Panc1 (cell line): ENCODE measurements at regions not wholly inside any gene's neighbourhood (a gene's known extent, or its start where the extent isn't known, plus 50 kb on each side); places are given as distances from the start of the nearest gene placed in this dataset.

Experiments used
- ATAC-seq: fragments of 200-7000 bp; cut with Tn5 transposase; 2 replicates; pipeline ENCODE4 v1.9.1; 2020; ENCODE audit warnings: mild to moderate bottlenecking, moderate library complexity
- BruUV-seq: library from RNA; stranded (reverse); fragments of 400-500 nt; replicated peaks from 2 replicates; lab custom pipeline; 2021; lab: Mats Ljungman, UMichigan
- CTCF ChIA-PET: fragments of 300-600 bp; sonication (Branson Sonifier 250); formaldehyde crosslinking; loops from one replicate; lab custom pipeline; 2022; ENCODE audit warnings: antibody characterized with exemption; lab: Charles Lee
- POLR2A ChIA-PET: fragments of 300-600 bp; sonication (Branson Sonifier 250); formaldehyde crosslinking; loops from one replicate; lab custom pipeline; 2022; ENCODE audit warnings: antibody characterized with exemption; lab: Charles Lee
- DNase-seq: peaks from one replicate; pipeline ENCODE4 v3.0.0-alpha.2; 2010; ENCODE audit warnings: low read depth, low spot score
- H3K27ac ChIP-seq: 2 replicates; pipeline ENCODE4 v1.5.1; 2011; ENCODE audit warnings: mild to moderate bottlenecking, low read length, inconsistent platforms
- H3K27me3 ChIP-seq: fragments of 200-500 bp; sonication (Bioruptor generic); 2 replicates; pipeline ENCODE4 v1.6.0; 2014; ENCODE audit warnings: low read length, inconsistent platforms; ENCODE audit not compliant: control insufficient read depth, insufficient read depth
- H3K36me3 ChIP-seq: fragments of 200-500 bp; sonication (Bioruptor generic); 2 replicates; pipeline ENCODE4 v1.5.1; 2014; ENCODE audit warnings: inconsistent platforms, mild to moderate bottlenecking, low read length, moderate library complexity; ENCODE audit not compliant: control insufficient read depth, insufficient read depth
- H3K4me1 ChIP-seq: 2 replicates; pipeline ENCODE4 v1.5.1; 2011; ENCODE audit warnings: inconsistent platforms, mild to moderate bottlenecking, low read length, moderate library complexity; ENCODE audit not compliant: control insufficient read depth, insufficient read depth
- H3K4me3 ChIP-seq, 2 experiments: 2 replicates each; pipeline ENCODE4 v1.5.1; 2011 to 2012; ENCODE audit warnings: low read depth in 2 of 2, low read length in 2 of 2, mild to moderate bottlenecking in 2 of 2, inconsistent platforms in 1 of 2, moderate library complexity in 1 of 2
- H3K9me3 ChIP-seq: fragments of 200-500 bp; sonication (Bioruptor generic); 2 replicates; pipeline ENCODE4 v1.5.1; 2014; ENCODE audit warnings: low read depth, mild to moderate bottlenecking, inconsistent platforms, low read length, moderate library complexity; ENCODE audit not compliant: control insufficient read depth, insufficient read depth
- POLR2AphosphoS5 ChIP-seq: IDR thresholded peaks from 2 replicates; pipeline ENCODE4 v1.6.1; 2012; ENCODE audit warnings: mild to moderate bottlenecking, low read depth, low read length, moderate library complexity
- SIN3A ChIP-seq: IDR thresholded peaks from 2 replicates; pipeline ENCODE4 v1.6.1; 2012; ENCODE audit warnings: low read depth, mild to moderate bottlenecking, low read length, moderate library complexity, borderline replicate concordance; ENCODE audit not compliant: insufficient read depth
- TCF7L2 ChIP-seq: IDR thresholded peaks from 2 replicates; pipeline ENCODE4 v1.6.1; 2011; ENCODE audit warnings: mild to moderate bottlenecking, low read depth, low read length, inconsistent platforms
- in situ Hi-C: cut with HindIII; loops from 2 replicates; pipeline ENCODE4 v1.10.0; 2016; ENCODE audit warnings: low sequenced_read_pairs, low pct_unique_long_range_greater_than_20kb
- intact Hi-C: fragments of 100-400 bp; cut with micrococcal nuclease; formaldehyde crosslinking; loops from one replicate; pipeline ENCODE4 v1.10.0; 2022; ENCODE audit not compliant: unreplicated experiment
- TF ChIP-seq, protein P1 (sequence below): fragments of 450-650 bp; IDR thresholded peaks from 2 replicates; pipeline ENCODE4 v1.5.1; 2017; ENCODE audit warnings: mild to moderate bottlenecking
- TF ChIP-seq, protein P2 (sequence below), 2 experiments: IDR thresholded peaks; 2 replicates each; pipeline ENCODE4 v1.6.1; 2011 to 2012; ENCODE audit warnings: low read depth in 2 of 2, control low read depth in 1 of 2, low read length in 1 of 2, mild to moderate bottlenecking in 1 of 2, moderate library complexity in 1 of 2; ENCODE audit not compliant: insufficient read depth in 1 of 2

DNA sequence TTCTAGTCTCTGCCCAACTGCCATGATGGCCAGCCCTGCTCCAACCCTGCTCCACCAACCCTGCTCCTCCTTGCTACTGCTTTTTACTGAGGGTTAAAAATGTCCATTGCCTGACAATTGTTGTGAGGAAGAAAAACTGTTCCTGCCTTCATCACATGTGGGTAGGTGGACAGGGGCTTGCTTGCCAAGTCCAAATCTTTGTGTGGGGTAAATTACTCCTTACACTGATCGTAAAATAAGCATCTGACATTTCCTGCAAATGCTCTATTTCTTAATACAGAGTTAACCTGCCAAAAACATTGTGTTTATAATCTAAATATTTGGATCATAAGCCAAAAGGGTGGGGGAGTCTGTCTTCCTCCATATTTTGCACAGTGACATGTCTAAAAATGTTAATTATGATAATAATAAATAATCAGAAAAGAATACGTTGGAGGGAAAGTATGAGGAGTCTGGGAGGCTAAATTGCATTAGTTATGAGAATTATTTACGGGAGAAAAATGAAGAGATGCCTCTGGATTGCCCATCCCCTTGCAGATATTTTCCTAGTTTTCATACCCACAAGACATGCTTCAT lies 242.5 kb upstream of the TBL1XR1 start:
- TF ChIP-seq, protein P1, sequence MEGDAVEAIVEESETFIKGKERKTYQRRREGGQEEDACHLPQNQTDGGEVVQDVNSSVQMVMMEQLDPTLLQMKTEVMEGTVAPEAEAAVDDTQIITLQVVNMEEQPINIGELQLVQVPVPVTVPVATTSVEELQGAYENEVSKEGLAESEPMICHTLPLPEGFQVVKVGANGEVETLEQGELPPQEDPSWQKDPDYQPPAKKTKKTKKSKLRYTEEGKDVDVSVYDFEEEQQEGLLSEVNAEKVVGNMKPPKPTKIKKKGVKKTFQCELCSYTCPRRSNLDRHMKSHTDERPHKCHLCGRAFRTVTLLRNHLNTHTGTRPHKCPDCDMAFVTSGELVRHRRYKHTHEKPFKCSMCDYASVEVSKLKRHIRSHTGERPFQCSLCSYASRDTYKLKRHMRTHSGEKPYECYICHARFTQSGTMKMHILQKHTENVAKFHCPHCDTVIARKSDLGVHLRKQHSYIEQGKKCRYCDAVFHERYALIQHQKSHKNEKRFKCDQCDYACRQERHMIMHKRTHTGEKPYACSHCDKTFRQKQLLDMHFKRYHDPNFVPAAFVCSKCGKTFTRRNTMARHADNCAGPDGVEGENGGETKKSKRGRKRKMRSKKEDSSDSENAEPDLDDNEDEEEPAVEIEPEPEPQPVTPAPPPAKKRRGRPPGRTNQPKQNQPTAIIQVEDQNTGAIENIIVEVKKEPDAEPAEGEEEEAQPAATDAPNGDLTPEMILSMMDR: no peak
- TF ChIP-seq, protein P2, sequence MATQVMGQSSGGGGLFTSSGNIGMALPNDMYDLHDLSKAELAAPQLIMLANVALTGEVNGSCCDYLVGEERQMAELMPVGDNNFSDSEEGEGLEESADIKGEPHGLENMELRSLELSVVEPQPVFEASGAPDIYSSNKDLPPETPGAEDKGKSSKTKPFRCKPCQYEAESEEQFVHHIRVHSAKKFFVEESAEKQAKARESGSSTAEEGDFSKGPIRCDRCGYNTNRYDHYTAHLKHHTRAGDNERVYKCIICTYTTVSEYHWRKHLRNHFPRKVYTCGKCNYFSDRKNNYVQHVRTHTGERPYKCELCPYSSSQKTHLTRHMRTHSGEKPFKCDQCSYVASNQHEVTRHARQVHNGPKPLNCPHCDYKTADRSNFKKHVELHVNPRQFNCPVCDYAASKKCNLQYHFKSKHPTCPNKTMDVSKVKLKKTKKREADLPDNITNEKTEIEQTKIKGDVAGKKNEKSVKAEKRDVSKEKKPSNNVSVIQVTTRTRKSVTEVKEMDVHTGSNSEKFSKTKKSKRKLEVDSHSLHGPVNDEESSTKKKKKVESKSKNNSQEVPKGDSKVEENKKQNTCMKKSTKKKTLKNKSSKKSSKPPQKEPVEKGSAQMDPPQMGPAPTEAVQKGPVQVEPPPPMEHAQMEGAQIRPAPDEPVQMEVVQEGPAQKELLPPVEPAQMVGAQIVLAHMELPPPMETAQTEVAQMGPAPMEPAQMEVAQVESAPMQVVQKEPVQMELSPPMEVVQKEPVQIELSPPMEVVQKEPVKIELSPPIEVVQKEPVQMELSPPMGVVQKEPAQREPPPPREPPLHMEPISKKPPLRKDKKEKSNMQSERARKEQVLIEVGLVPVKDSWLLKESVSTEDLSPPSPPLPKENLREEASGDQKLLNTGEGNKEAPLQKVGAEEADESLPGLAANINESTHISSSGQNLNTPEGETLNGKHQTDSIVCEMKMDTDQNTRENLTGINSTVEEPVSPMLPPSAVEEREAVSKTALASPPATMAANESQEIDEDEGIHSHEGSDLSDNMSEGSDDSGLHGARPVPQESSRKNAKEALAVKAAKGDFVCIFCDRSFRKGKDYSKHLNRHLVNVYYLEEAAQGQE (IDR thresholded peaks at IDR 0.05; ENCODE audit: insufficient read depth in 1 of 2, low read depth in 2 of 2, low read length in 1 of 2): no peak
- TF ChIP-seq TCF7L2: no peak
- no peak for TF ChIP-seq SIN3A
- TF ChIP-seq POLR2AphosphoS5: no peak
- Histone ChIP-seq H3K9me3 (no peaks in the 10 kb centered on the region), H3K27ac (no peak overlapping the region; the same call in 1 of the 2 replicates), H3K4me3 (no peak overlapping the region), H3K36me3 (no peaks in the 10 kb centered on the region), H3K27me3 (no peaks in the 10 kb centered on the region), H3K4me1 (peaks cover 12% of the 10 kb centered on the region; the same call in 1 of the 2 replicates)
- DNase-seq (no peak), ATAC-seq (no peak)
- in situ Hi-C loops: no loop called here
- no TSS peak for BruUV-seq
- ChIA-PET CTCF (no interaction called here), POLR2A (no interaction called here)
- intact Hi-C loops: no loop called here

DNA sequence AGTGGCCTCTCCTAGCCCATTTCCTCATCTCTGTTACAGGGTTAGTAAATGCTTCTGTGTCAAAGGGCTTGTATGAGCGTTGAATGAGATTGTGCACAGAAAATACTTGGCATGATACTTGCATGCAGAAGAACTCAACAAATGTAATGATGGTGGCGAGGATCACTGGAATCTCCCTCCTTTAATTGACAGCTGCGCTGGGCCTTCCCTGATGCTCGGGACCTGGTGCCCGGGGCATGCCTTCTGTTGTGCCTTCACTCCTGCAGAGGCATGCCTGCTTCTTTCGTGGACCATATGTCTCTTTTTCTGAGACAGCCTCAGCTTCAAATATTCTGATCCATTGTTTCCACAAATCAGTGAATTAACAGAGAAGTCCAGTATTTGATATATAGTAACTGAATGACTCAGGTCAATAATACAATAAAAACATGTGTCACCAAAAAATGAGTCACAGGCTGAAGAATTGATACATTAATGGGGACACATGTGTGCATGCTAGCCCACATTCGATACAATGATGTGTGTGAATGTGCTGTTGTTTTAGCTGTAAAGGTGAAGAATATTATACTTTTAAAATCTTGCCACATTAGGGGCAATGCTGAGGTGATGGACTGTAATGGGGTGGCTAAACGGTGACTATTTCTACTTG lies 243.3 kb upstream of the TBL1XR1 start:
- no peak for TF ChIP-seq SIN3A
- TF ChIP-seq POLR2AphosphoS5: no peak
- TF ChIP-seq, protein P2 (IDR thresholded peaks at IDR 0.05; ENCODE audit: insufficient read depth in 1 of 2, low read depth in 2 of 2, low read length in 1 of 2): no peak
- TF ChIP-seq TCF7L2: no peak
- TF ChIP-seq, protein P1: no peak
- in situ Hi-C loops (no loop called here), intact Hi-C loops (no loop called here)
- ChIA-PET POLR2A (no interaction called here), CTCF (no interaction called here)
- peak overlapping the region; percentile 36 for H3K27ac ChIP-seq
- no peaks in the 10 kb centered on the region for H3K9me3 ChIP-seq
- H3K4me3 ChIP-seq: no peak overlapping the region
- ATAC-seq (no peak), DNase-seq (no peak)
- H3K36me3 ChIP-seq: no peaks in the 10 kb centered on the region
- no TSS peak for BruUV-seq
- no peaks in the 10 kb centered on the region for H3K27me3 ChIP-seq
- peaks cover 12% of the 10 kb centered on the region; the same call in 1 of the 2 replicates for H3K4me1 ChIP-seq
